ENCODE measurements at regions not wholly inside any gene's neighbourhood (a gene's known extent, or its start where the extent isn't known, plus 50 kb on each side); places are given as distances from the start of the nearest gene placed in this dataset.

- TF ChIP-seq ZBTB10 (tag by site-specific recombination; IDR thresholded peaks at IDR 0.05) (no peak), ZNF488 (tag by site-specific recombination; IDR thresholded peaks at IDR 0.05) (no peak), ZNF133 (tag by site-specific recombination; IDR thresholded peaks at IDR 0.05) (no peak), ZNF274 (IDR thresholded peaks at IDR 0.05; ENCODE audit: low read length) (no peak), ZNF274 (tag by site-specific recombination; IDR thresholded peaks at IDR 0.05; ENCODE audit: borderline replicate concordance) (no peak), ZBTB26 (tag by site-specific recombination; optimal IDR thresholded peaks at IDR 0.05) (no peak)
Observed at GRCh38 chr4:165678936-165679325, 194.1 kb upstream of the TLL1 start (continued).

GRCh38 chr4:165680821-165681220 lies 192.2 kb upstream of the TLL1 start:
- H3K27ac ChIP-seq (ENCODE audit: extremely low read depth, low read depth, low read length): no peak overlapping the region
- CTCF ChIA-PET: no interaction called here
- H3K9me3 ChIP-seq (ENCODE audit: control insufficient read depth, insufficient read depth, low read depth, low read length): no peaks in the 10 kb centered on the region
- no peak overlapping the region for H3K4me3 ChIP-seq (ENCODE audit: low read depth, low read length)
- no peaks in the 10 kb centered on the region for H3K36me3 ChIP-seq (ENCODE audit: control insufficient read depth in 2 of 2, insufficient read depth in 1 of 2, low read length in 2 of 2)
- no peak for TF ChIP-seq ZNF837 (tag by site-specific recombination; IDR thresholded peaks at IDR 0.05)
- TF ChIP-seq GLIS1 (tag by site-specific recombination; IDR thresholded peaks at IDR 0.05): no peak
- no peak for TF ChIP-seq FEZF1 (tag by site-specific recombination; IDR thresholded peaks at IDR 0.05)
- no peak for TF ChIP-seq HOXC10 (CRISPR knock-in tag; IDR thresholded peaks at IDR 0.05)
- no peak for TF ChIP-seq PRDM6 (tag by site-specific recombination; IDR thresholded peaks at IDR 0.05)
- no peak for TF ChIP-seq ZNF596 (tag by site-specific recombination; IDR thresholded peaks at IDR 0.05)
- no peak for TF ChIP-seq ZNF658 (tag by site-specific recombination; IDR thresholded peaks at IDR 0.05)
- TF ChIP-seq ZNF211 (tag by site-specific recombination; IDR thresholded peaks at IDR 0.05; ENCODE audit: low read depth): no peak
- TF ChIP-seq ZNF140 (tag by site-specific recombination; IDR thresholded peaks at IDR 0.05): no peak
- TF ChIP-seq ZNF302 (tag by site-specific recombination; IDR thresholded peaks at IDR 0.05; ENCODE audit: low read depth): no peak
- TF ChIP-seq ZNF175 (tag by site-specific recombination; IDR thresholded peaks at IDR 0.05): no peak
- no peak for TF ChIP-seq ZNF664 (tag by site-specific recombination; IDR thresholded peaks at IDR 0.05)
- no peak for TF ChIP-seq BCL6B (tag by site-specific recombination; IDR thresholded peaks at IDR 0.05)
- no peak for TF ChIP-seq ZNF660 (tag by site-specific recombination; IDR thresholded peaks at IDR 0.05)
- no peaks in the 10 kb centered on the region for H3K4me1 ChIP-seq (ENCODE audit: control insufficient read depth, insufficient read depth, low read length)
- POLR2A ChIA-PET: no interaction called here
